T47D (cell line): ENCODE measurements at regions not wholly inside any gene's neighbourhood (a gene's known extent, or its start where the extent isn't known, plus 50 kb on each side); places are given as distances from the start of the nearest gene placed in this dataset.

Experiments
- DNase-seq, 2 experiments: peaks; one replicate each; pipeline versions ENCODE4 v3.0.0 to v3.0.0-alpha.2; 2011 to 2012; ENCODE audit warnings: low read depth in 1 of 2, low spot score in 1 of 2
- JUND ChIP-seq: IDR thresholded peaks from 2 replicates; pipeline ENCODE4 v1.6.1; 2012; ENCODE audit warnings: low read depth
- in situ Hi-C: cut with HindIII; loops from 2 replicates; pipeline ENCODE4 v1.10.0; 2016; ENCODE audit warnings: low sequenced_read_pairs, low pct_unique_long_range_greater_than_20kb

DNA sequence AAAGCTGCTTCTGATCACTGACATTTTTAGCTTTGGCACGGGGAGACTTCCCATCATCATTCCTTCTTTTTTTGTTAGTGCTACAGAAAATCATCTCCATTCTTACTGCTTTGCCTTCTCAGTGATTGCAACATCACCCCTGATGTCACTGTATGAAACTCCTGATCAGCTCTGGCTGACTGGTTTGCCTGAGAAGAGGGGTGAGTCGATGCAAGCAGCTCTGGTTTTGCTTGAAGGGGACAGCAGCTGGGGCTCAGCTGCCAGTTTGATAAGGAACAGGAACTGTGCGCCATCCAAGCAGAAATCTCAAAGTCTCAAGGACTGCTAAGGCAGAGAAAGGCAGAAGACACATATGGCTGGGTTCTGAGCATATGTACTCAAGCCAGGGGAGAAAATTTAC lies 808.5 kb upstream of the CELF2 start:
- in situ Hi-C loops = no loop called here
- no peak for DNase-seq
- no peak for TF ChIP-seq JUND

DNA sequence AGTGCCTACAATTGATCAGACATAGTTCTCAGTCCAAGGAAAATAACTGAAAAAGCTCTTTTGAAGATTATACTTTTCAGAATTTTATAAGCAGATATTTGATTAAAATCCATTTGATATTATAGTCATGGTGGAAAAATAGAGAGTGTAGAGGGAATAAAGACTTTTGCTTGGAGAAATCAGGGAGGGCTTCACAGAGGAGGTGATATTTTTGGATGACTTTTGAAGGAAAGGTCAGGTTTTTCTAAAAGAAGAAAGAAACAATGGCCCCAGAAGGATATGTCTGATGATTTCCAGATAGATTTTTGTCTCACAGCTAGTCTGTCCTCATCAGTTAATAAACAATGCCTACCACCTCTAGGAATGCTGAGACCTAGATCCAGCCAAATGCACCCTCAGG lies 806.3 kb upstream of the CELF2 start:
- DNase-seq = no peak
- in situ Hi-C loops = no loop called here
- TF ChIP-seq JUND = no peak

DNA sequence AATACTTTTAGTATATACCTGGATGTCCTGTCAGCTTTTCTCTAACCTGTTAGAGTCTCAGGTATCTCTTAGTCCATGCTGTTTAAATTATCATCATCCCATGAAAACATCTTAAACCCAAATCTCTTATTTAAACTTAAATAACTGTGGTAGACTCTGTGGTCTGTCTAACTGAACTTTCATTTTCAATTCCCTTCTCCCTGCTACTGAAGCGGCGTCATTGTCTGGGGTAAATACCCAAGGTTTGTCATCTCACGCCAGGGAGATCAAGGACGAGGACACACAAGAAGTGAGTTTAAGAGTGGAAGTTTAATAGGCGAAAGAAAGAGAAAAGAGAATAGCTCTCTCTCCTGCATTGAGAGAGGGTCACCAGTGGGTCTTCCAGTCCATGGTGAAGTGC lies 804.4 kb upstream of the CELF2 start:
- DNase-seq = no peak
- TF ChIP-seq JUND = no peak
- in situ Hi-C loops = no loop called here

DNA sequence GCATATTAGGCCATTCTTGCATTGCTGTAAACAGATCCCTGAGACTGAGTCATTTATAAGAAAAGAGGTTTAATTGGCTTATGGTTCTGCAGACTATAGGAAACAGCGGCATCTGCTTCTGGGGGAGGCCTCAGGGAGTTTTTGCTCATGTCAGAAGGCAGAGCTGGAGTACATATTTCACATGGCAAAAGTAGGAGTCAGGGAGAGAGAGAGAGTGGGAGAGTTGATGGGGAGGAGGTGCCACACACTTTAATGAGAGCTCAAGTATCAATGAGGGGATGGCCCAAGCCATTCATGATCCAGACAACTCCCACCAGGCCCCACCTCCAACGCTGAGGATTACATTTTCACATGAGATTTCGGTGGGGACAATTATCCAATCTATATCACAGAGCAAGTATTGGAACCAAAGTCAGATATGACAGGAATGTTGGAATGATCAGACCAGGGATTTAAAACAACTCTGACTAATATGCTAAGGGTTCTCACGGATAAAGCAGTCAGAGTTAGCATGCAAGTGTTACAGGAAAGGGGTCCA lies 795.3 kb upstream of the CELF2 start:
- no peak for DNase-seq
- in situ Hi-C loops = no loop called here
- no peak for TF ChIP-seq JUND

DNA sequence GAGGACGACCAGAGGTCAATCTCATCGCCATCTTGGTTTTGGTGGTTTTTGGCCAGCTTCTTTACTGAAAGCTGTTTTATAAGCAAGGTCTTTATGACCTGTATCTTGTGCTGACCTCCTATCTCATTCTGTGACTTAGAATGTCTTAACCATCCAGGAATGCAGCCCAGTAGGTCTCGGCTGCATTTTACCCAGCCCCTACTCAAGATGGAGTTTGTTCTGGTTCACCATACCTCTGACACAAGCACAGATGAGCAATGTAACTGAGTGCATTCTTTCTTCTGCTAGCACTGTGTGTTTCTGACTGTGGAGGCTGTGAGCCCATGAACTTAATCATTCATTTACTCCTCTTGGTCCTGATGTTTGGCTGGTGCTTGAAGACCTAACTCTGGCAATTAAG lies 794.5 kb upstream of the CELF2 start:
- in situ Hi-C loops = no loop called here
- TF ChIP-seq JUND = no peak
- DNase-seq = no peak

DNA sequence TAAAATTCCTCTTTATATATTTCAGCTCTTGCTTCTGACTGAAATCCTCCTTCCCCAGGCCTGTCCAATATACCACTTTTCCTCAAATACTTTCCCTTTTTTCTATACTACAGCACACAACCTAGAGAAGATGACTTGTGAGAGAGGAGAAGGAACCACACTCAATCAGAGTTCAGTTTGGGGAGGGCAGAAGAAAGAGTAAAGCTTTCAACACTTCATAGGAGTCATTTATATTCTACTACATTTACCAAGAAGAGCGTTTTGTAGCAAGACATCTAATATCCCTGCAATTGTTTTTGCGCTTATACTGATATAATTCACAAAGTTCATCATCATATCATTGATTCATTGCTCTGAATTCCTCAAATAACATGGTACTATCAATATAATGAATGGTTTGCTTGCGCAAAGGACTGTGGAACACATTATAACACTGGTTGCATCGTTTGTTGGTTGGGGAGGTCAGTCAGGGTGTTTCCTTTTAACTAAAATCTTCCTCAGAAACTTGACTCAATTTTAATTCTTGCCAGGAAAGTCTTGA lies 792.5 kb upstream of the CELF2 start:
- in situ Hi-C loops = no loop called here
- no peak for DNase-seq
- TF ChIP-seq JUND = no peak

DNA sequence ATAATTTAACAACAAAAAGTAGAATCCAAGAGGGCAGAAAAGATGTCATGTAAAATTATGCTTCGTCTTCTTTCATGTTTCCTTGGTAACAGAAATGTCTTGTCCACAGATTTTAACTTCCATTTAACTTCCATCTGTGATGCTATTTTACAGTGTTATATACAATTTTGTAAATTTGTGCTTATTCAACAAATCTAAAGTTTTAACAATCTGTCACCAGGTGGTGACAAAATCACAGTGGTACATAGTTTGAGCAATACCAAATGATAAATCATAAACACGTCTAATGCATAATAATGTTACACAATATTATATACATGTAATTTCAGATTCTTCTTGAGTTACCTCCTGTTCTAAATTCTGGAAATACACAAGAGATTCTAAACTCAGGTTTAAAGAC lies 784.4 kb upstream of the CELF2 start:
- DNase-seq = no peak
- in situ Hi-C loops = no loop called here
- no peak for TF ChIP-seq JUND

DNA sequence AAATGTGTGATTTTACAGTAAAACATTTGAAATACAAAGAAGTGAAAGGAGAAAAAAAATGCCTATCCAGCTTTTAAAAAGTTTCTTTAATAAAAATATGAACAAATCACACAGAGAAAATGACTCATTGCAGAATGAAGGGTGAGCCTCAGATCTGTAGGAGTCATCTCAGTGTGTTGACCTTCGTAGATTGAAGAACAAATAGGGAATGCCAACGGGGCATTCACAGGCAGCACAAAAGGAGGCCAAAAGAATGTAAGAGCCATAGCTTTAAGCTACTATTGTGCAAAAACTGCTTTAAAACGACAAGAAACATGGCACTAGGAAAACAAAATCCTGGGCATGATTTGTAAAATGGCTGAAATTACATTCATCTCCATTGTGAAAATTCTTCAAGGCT lies 782.7 kb upstream of the CELF2 start:
- DNase-seq = no peak
- in situ Hi-C loops = no loop called here
- no peak for TF ChIP-seq JUND

DNA sequence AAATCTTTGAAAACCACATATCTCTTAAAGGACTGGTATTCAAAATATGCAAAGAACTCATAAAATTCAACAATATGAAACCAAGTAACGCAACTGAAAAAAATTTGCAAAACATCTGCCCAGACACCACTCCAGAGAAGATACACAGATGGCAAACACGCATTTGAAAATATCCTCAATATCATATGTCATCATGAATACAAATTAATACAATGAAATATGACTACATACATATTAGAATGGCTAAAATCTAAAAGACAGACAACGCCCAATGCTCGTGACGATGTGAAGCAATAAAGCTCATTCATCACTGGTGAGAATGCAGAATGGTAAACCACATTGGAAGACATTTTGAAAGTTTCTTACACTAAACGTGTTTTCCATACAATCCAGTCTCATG lies 770.1 kb upstream of the CELF2 start:
- in situ Hi-C loops = no loop called here
- no peak for DNase-seq
- TF ChIP-seq JUND = no peak

DNA sequence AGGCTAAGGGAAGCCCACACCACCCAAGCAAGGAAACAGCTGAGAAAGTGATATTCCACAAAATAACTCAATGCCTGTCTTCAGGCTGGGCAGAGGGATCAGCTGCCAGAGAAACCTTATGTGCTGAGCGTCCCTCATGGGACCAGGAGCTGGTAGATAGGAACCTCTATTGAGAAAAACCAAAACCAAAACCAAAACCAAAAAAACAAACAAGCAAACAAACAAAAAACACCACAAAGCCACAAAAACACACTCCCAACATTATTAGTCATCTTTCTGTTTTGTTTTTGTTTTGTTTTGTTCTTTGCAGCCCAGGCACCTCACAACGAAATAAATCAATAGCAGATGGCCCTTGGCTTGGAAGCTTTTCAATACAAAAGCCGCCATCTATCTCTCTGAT lies 760.8 kb upstream of the CELF2 start:
- no peak for DNase-seq
- in situ Hi-C loops = no loop called here
- TF ChIP-seq JUND = no peak

DNA sequence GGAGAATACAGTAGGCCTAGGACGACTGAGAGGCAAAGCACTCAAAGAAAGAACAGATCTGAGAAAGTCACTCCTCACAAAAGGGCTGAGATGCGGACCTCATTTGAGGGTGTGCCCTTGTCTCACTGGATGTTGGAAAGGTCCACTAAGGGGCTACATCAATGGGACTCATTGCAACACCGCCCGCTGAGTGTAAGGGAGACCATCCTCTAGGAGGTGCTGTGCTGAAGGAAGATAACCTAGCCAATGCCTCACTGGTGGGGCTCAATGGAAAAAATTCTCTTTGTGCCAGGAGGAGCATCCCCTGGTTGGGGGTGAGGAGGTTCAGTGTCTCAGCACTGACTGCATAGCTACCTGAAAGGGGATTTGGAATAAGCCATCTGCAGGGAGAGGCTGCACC lies 758.7 kb upstream of the CELF2 start:
- TF ChIP-seq JUND = no peak
- in situ Hi-C loops = no loop called here
- DNase-seq = no peak

DNA sequence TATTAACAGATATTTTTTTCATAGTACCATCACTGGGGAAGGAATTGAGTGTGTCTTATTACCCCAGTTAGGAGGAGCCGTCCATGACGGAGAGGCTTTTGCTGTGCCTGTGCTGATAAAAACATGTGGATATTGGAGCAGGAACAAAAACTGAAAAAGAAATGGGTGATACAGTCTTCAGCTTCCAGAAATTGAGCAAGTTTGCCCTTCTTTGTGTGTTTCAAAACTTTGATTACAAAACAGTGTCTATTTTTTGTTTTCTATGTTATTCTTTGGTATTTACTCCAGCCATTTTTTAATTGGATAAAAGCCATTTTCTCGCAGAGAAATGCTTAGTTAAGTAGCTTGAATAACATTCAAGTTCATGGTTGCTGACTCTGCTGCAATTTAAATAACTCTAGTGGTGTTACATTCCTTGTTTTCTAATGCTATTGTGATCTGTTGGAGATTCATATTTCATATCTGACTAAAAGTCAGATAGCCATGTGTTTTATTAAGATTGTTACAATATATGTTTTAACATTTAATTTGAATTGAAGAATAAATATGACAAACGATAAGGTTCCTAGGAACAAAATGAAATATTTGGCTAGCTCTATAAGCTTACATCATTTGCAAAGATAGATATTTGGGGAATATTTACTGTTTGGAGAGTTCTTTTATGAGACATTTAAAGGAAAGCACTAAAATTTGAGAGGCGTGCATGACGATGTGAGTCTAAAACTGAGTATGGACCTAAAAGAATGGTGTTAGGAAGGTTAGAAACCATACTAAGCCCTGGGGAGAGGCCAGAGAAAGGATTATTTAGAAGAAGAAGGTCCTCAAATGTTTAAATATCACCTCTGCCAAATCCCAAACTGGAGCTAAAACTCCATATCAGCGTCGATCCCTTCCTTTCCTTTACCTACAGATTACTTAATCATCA lies 747.3 kb upstream of the CELF2 start:
- in situ Hi-C loops = no loop called here
- no peak for TF ChIP-seq JUND
- no peak for DNase-seq

DNA sequence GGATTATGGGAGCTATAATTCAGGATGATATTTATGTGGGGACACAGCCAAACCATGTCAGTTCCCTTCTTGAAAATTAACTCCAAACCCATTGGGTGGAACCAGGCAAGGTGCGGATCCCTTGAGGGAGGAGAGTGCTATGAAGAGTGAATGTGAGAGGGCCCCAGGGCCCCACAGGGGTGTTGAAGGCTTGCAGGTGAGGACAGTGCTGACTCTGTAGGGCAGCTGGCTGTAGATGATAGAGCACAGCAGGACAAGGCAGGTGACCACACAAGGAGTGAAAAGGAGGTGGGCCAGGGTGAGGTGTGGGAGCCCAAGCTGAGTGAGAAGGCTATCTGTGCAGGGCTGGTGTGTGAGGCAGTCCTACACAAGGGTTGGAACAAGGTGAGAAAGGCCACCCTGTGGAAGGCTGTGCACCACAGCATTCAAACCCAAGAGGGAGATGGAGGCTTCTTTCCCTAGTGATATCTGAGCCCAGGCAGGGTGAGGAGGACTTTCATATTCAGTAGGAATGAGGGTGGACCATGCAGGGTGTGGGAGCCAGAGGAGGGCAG lies 746.0 kb upstream of the CELF2 start:
- DNase-seq = no peak
- in situ Hi-C loops = no loop called here
- TF ChIP-seq JUND = no peak
